ENCODE measurements at regions not wholly inside any gene's neighbourhood (a gene's known extent, or its start where the extent isn't known, plus 50 kb on each side); places are given as distances from the start of the nearest gene placed in this dataset.
"Not testable (repeated sequence)": the region's sequence is repeated elsewhere in the genome, so short reads cannot be mapped to it uniquely, and the experiment has no call there.

DNA sequence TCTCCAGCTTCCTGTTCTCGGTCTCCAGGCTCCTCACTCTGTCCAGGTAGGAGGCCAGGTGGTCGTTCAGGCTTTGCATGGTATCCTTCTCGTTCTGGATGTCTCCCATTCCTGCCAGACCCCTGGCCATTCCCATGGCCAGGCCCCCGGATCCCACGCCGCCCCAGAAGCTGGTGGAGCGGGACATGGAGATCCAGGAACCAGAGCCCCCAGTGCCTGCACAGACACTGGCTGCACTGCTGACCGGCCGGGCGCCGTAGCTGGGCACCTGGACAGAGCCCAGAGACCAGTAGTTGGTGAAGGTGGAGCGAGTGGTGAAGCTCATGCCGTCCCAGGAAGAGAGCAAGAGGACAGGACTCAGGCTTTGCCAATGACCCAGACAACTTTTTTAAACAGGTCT lies 129.1 kb upstream of the WDR75 start:
- no peak for DNase-seq
- Histone ChIP-seq H3K4me3 (ENCODE audit: insufficient read depth, low read depth, low read length) (no peak overlapping the region), H3K36me3 (replicated peaks; ENCODE audit: control insufficient read depth, insufficient read depth, low read length) (no peaks in the 10 kb centered on the region), H3K27me3 (ENCODE audit: control insufficient read depth, insufficient read depth, low read length) (no peaks in the 10 kb centered on the region)

DNA sequence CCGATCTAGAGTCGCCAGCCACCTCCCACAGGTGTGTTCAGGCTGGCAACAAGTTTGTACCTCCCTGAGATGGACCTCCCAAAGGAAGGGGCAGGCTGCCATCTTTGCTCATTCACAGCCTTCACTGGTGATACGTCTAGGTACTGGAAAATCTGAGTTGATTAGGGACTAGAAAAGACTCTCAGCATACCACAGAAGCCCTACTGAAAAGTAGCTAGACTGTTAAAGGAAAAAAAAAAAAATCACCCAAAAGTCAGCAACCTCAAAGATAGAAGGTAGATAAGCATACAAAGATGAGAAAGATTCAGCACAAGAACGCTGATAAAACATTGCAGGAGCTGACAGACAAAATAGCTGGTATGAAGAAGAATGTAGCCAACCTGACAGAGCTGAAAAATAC lies 128.6 kb upstream of the WDR75 start:
- Histone ChIP-seq H3K36me3 (replicated peaks; ENCODE audit: control insufficient read depth, insufficient read depth, low read length) (no peaks in the 10 kb centered on the region), H3K4me3 (ENCODE audit: insufficient read depth, low read depth, low read length) (no peak overlapping the region), H3K27me3 (ENCODE audit: control insufficient read depth, insufficient read depth, low read length) (no peaks in the 10 kb centered on the region)
- no peak for DNase-seq

GRCh38 chr2:189318761-189319160 lies 122.5 kb upstream of the WDR75 start:
- no peaks in the 10 kb centered on the region for H3K27me3 ChIP-seq (ENCODE audit: control insufficient read depth, insufficient read depth, low read length)
- H3K4me3 ChIP-seq (ENCODE audit: insufficient read depth, low read depth, low read length): no peak overlapping the region
- DNase-seq: no peak
- no peaks in the 10 kb centered on the region for H3K36me3 ChIP-seq (replicated peaks; ENCODE audit: control insufficient read depth, insufficient read depth, low read length)

DNA sequence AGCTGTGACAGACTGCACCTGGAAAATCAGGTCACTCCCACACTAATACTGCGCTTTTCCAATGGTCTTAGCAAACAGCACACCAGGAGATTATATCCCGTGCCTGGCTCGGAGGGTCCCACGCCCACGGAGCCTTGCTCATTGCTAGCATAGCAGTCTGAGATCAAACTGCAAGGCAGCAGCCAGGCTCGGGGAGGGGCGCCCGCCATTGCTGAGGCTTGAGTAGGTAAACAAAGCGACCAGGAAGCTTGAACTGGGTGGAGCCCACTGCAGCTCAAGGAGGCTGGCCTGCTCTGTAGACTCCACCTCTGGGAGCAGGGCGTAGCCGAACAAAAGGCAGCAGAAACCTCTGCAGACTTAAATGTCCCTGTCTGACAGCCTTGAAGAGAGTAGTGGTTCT lies 121.8 kb upstream of the WDR75 start:
- not testable (repeated sequence) for H3K36me3 ChIP-seq (replicated peaks; ENCODE audit: control insufficient read depth, insufficient read depth, low read length); H3K4me3 ChIP-seq (ENCODE audit: insufficient read depth, low read depth, low read length); H3K27me3 ChIP-seq (ENCODE audit: control insufficient read depth, insufficient read depth, low read length); DNase-seq

DNA sequence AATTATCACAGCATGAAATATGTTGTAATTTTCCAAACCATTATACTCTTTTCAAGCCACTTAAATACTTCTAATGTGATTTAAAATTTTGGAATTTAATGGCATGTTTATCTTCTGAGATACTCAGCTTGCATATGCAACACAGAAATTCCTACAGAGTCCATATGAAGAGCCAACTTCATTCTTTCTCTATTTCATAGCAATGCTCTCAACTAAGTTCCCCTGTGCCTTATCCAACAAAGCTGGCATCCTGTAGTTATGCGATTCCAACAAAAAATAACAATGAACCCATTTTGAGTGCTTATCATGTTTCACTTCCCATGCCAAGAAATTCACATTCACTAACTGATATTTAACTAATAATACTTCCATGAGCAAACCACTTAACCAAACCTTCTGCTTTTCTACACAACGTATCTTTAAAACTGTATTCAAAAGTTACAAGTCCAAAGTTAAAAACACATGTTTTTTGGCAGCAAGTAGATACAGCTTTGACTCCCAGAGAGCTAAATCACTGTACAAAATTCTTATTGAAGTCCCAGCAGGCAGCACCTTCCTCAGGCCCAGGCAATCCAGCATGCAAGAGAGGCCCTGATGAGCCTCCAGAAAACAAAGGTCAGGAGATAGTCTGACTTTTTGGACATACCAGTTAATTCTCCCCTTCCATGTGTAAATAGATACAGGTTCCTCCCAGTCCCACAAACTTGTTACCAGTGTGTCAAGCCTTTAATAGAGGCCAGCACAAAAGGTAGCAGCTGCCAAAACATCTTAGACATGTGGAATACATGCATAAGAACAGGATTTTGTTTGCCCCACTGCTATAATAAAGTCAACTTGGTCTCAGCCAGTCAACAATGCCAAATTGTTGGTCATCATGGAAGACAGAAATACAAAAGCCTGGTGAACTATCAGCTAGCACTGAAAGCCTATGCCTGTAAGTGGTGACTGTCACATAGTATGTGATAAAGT lies 113.1 kb upstream of the WDR75 start:
- Histone ChIP-seq H3K36me3 (replicated peaks; ENCODE audit: control insufficient read depth, insufficient read depth, low read length) (no peaks in the 10 kb centered on the region), H3K4me3 (ENCODE audit: insufficient read depth, low read depth, low read length) (no peak overlapping the region), H3K27me3 (ENCODE audit: control insufficient read depth, insufficient read depth, low read length) (no peaks in the 10 kb centered on the region)
- no peak for DNase-seq

- Histone ChIP-seq H3K36me3 (replicated peaks; ENCODE audit: control insufficient read depth, insufficient read depth, low read length) (no peaks in the 10 kb centered on the region), H3K27me3 (ENCODE audit: control insufficient read depth, insufficient read depth, low read length) (no peaks in the 10 kb centered on the region), H3K4me3 (ENCODE audit: insufficient read depth, low read depth, low read length) (no peak overlapping the region)
- no peak for DNase-seq
Observed at GRCh38 chr2:189328848-189329245, 112.4 kb upstream of the WDR75 start.

DNA sequence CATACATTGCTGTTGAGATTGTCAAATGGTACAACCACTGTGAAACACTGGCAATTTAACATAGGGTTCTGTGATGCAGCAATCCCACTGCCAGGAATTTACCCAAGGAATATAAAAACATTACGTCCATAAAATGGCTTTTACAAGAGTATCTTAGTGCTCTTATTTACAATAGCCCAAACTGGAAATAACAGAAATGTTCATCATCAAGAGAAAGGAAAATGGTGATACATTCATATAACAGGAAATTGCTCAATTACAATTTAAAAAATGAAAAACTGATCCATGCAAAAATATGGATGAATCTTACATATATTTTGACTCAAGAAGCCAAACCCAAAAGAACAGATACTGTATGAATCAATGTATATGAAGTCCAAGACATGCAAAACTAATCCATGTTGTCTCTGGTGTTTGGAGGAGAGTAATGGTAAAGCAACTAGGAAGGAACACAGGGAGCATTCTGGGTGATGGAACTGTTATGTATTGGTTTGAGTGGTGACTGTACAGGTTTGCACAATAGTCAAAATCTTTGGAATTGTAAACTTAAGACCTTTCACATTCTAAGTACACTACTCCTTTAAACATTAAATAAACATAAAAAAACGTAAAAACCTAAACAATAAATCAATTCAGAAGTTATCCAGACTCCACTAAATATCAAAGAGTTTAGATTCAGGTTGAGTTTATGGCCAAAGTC lies 104.8 kb upstream of the WDR75 start:
- no peak for DNase-seq
- H3K36me3 ChIP-seq (replicated peaks; ENCODE audit: control insufficient read depth, insufficient read depth, low read length): no peaks in the 10 kb centered on the region

DNA sequence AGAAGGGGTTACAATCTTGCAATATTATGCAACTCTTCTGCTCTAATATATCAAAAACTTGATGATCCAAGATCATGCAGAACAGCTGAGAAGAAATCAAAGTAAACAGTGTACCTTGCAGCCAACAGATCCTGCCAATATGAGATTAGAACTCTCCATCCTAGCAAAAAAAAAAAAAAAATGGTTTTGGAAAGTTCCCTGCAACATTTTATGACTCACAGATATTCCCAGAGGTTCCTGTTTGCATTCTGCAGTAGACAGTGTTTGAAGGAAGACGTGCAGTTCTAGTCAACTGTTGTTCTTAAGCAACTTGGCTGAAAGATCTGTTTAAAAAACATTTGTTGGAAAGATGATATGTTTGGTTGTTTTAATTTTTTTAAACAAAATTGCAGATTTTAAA lies 103.6 kb upstream of the WDR75 start:
- no peak for DNase-seq
- Histone ChIP-seq H3K36me3 (replicated peaks; ENCODE audit: control insufficient read depth, insufficient read depth, low read length) (no peaks in the 10 kb centered on the region), H3K4me3 (ENCODE audit: insufficient read depth, low read depth, low read length) (no peak overlapping the region), H3K27me3 (ENCODE audit: control insufficient read depth, insufficient read depth, low read length) (no peaks in the 10 kb centered on the region)

More for the DNA sequence above, 104.8 kb upstream of the WDR75 start:
- no peaks in the 10 kb centered on the region for H3K27me3 ChIP-seq (ENCODE audit: control insufficient read depth, insufficient read depth, low read length)
- H3K4me3 ChIP-seq (ENCODE audit: insufficient read depth, low read depth, low read length): no peak overlapping the region

DNA sequence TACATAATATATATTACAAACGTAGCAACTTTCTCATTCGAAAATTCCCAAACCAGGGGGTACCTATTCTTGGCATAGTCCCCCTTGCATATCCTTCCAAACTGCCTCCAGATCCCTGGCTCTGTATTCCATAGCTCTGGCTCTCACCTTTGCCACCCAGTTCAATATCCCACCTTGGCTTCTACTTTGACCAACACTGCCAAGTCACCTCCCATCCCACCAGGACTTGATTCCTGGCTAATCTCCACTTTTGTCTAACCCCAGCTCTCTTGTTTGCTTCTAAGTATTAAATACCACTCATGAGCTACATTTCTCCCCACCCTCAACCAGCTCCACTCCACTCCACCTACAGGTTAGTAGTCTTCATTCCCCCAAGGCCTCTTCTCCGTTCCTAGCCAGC lies 103.2 kb upstream of the WDR75 start:
- DNase-seq: no peak
- Histone ChIP-seq H3K36me3 (replicated peaks; ENCODE audit: control insufficient read depth, insufficient read depth, low read length) (no peaks in the 10 kb centered on the region), H3K4me3 (ENCODE audit: insufficient read depth, low read depth, low read length) (no peak overlapping the region), H3K27me3 (ENCODE audit: control insufficient read depth, insufficient read depth, low read length) (no peaks in the 10 kb centered on the region)

DNA sequence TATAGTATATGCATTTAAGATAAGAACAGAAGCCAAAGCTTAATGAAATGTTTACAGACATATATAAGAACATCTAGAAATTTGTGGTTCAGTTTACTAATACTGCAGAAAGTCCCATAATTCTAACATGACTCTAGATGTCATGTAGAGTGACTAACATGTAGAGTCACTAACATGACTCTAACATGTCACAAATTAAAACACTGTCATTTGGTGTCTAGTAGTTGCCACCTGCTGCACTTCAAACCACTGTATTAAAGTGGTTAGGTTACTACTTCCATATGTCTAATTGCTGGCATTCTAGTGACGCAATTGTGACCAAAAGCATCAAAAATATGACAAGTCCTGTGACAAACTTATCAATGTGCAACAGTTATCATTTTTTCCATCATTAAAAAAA lies 100.2 kb upstream of the WDR75 start:
- Histone ChIP-seq H3K4me3 (ENCODE audit: insufficient read depth, low read depth, low read length) (no peak overlapping the region), H3K36me3 (replicated peaks; ENCODE audit: control insufficient read depth, insufficient read depth, low read length) (no peaks in the 10 kb centered on the region), H3K27me3 (ENCODE audit: control insufficient read depth, insufficient read depth, low read length) (no peaks in the 10 kb centered on the region)
- DNase-seq: no peak

GRCh38 chr2:189344043-189344442 lies 97.2 kb upstream of the WDR75 start:
- no peak for DNase-seq
- Histone ChIP-seq H3K27me3 (ENCODE audit: control insufficient read depth, insufficient read depth, low read length) (no peaks in the 10 kb centered on the region), H3K4me3 (ENCODE audit: insufficient read depth, low read depth, low read length) (no peak overlapping the region), H3K36me3 (replicated peaks; ENCODE audit: control insufficient read depth, insufficient read depth, low read length) (no peaks in the 10 kb centered on the region)

DNA sequence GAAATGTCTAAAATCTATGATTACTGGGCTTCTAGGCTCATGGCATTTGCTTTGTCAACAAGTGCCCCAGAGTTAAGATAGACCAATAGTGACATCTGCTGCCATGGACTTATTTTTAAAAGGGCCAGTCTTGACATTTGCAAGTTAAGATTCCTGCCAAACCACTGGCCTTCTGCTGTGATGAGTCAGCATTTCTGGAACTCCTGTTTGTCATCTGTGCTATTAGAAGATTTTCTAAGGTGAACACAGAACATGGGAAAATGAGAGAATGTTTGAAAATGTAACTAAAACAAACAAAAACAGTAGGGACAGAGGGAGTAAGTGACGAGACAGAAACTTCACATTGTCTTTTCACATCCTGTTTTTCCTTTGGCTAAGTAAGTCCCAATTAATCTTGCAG lies 93.7 kb upstream of the WDR75 start:
- Histone ChIP-seq H3K36me3 (replicated peaks; ENCODE audit: control insufficient read depth, insufficient read depth, low read length) (no peaks in the 10 kb centered on the region), H3K27me3 (ENCODE audit: control insufficient read depth, insufficient read depth, low read length) (no peaks in the 10 kb centered on the region), H3K4me3 (ENCODE audit: insufficient read depth, low read depth, low read length) (no peak overlapping the region)
- DNase-seq: peak; percentile 7

GRCh38 chr2:189348369-189348768 lies 92.9 kb upstream of the WDR75 start:
- Histone ChIP-seq H3K27me3 (ENCODE audit: control insufficient read depth, insufficient read depth, low read length) (no peaks in the 10 kb centered on the region), H3K4me3 (ENCODE audit: insufficient read depth, low read depth, low read length) (no peak overlapping the region), H3K36me3 (replicated peaks; ENCODE audit: control insufficient read depth, insufficient read depth, low read length) (no peaks in the 10 kb centered on the region)
- DNase-seq: no peak

DNA sequence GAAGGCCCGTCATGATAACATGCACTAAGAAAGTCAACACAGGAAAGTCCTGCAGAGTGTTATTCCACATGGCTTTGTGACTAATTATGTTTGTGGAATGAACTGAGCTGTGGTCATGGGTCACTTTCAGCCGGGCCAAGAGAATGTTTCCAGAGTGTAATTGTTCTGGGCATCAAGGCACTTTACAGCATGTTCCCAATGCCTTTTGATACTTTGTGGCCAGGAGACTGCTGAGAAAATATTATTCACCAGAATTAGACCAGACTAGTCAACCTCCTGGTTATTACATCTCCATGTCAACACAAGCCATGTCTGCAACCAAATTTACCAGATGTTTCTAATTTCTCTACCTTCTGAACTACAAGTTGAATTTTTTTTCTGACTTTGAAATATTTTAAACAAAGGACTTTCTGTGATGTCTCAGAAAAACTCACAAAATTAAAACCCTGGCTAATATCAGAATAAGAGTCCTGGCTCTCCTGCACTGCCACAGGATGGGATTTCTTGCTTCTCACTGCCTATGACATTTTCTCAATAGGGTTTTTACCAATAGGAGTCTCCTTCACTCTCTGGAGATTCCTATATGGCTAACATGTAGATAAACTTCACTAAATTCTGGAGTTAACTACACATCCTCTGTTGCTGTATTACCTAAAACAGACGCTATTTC lies 90.6 kb upstream of the WDR75 start:
- H3K27me3 ChIP-seq (ENCODE audit: control insufficient read depth, insufficient read depth, low read length): no peaks in the 10 kb centered on the region
- no peak for DNase-seq
- no peaks in the 10 kb centered on the region for H3K36me3 ChIP-seq (replicated peaks; ENCODE audit: control insufficient read depth, insufficient read depth, low read length)
- no peak overlapping the region for H3K4me3 ChIP-seq (ENCODE audit: insufficient read depth, low read depth, low read length)

- not testable (repeated sequence) for H3K36me3 ChIP-seq (replicated peaks; ENCODE audit: control insufficient read depth, insufficient read depth, low read length); H3K4me3 ChIP-seq (ENCODE audit: insufficient read depth, low read depth, low read length); H3K27me3 ChIP-seq (ENCODE audit: control insufficient read depth, insufficient read depth, low read length); DNase-seq
Observed at GRCh38 chr2:189351933-189352332, 89.3 kb upstream of the WDR75 start.
